ENCODE measurements at regions not wholly inside any gene's neighbourhood (a gene's known extent, or its start where the extent isn't known, plus 50 kb on each side); places are given as distances from the start of the nearest gene placed in this dataset.
"Not testable (repeated sequence)": the region's sequence is repeated elsewhere in the genome, so short reads cannot be mapped to it uniquely, and the experiment has no call there.

DNA sequence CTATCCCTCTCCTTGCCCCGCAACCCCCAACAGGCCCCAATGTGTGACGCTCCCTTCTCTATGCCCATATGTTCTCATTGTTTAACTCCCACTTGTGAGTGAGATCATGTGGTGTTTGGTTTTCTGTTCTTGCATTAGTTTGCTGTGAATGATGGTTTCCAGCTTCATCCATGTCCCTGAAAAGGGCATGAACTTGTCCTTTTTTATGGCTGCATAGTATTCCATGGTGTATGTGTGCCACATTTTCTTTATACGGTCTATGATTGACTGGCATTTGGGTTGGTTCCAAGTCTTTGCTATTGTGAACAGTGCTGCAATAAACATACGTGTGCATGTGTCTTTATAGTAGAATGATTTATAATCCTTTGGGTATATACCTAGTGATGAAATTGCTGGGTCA, 807.6 kb downstream of the ANKRD7 start:
- TF ChIP-seq, protein P1, sequence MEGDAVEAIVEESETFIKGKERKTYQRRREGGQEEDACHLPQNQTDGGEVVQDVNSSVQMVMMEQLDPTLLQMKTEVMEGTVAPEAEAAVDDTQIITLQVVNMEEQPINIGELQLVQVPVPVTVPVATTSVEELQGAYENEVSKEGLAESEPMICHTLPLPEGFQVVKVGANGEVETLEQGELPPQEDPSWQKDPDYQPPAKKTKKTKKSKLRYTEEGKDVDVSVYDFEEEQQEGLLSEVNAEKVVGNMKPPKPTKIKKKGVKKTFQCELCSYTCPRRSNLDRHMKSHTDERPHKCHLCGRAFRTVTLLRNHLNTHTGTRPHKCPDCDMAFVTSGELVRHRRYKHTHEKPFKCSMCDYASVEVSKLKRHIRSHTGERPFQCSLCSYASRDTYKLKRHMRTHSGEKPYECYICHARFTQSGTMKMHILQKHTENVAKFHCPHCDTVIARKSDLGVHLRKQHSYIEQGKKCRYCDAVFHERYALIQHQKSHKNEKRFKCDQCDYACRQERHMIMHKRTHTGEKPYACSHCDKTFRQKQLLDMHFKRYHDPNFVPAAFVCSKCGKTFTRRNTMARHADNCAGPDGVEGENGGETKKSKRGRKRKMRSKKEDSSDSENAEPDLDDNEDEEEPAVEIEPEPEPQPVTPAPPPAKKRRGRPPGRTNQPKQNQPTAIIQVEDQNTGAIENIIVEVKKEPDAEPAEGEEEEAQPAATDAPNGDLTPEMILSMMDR (IDR thresholded peaks at IDR 0.05) = not testable (repeated sequence)
- TF ChIP-seq POLR2A (IDR thresholded peaks at IDR 0.05) = not testable (repeated sequence)

All from vagina (tissue), 2 donors.